ENCODE measurements at regions not wholly inside any gene's neighbourhood (a gene's known extent, or its start where the extent isn't known, plus 50 kb on each side); places are given as distances from the start of the nearest gene placed in this dataset.

- ATAC-seq (no peak), DNase-seq (ENCODE audit: low read depth, low spot score) (no peak)
- ChIA-PET RAD21 (ENCODE audit: low non-redundant PET in 1 of 2, low total read pairs in 2 of 2, uncharacterized antibody in 2 of 2, unreplicated experiment in 2 of 2) (interaction anchor here in 1 of 2 experiments (1.1 kb wide), 1 partner anchor 14 kb away, joined by 3 read pairs; no protein-coding TSS in a partner anchor), CTCF (no interaction called here), POLR2A (no interaction called here)
- Histone ChIP-seq H4K20me1 (ENCODE audit: insufficient read depth) (no peaks in the 10 kb centered on the region), H3K4me2 (ENCODE audit: low read length) (no peak overlapping the region), H3K4me1 (ENCODE audit: control insufficient read depth in 1 of 2, insufficient read depth in 2 of 2, low read length in 2 of 2) (peaks cover 0 to 8% of the 10 kb centered on the region in 2 experiments; a peak in 2 of 4 replicates), H3K4me3 (replicated peaks in 1 of 2; ENCODE audit: low read depth in 1 of 2, low read length in 2 of 2) (no peak overlapping the region), H3K9me3 (ENCODE audit: control insufficient read depth in 1 of 2, insufficient read depth in 1 of 2, low read depth in 1 of 2, low read length in 2 of 2) (no peaks in the 10 kb centered on the region), H3K27ac (ENCODE audit: low read depth, low read length) (no peak overlapping the region), H2AFZ (ENCODE audit: low read depth, low read length, poor library complexity, severe bottlenecking) (no peak overlapping the region), H3K79me2 (ENCODE audit: insufficient read depth, low read length) (no peaks in the 10 kb centered on the region), H3K36me3 (ENCODE audit: control insufficient read depth in 1 of 2, insufficient read depth in 2 of 2, low read length in 2 of 2) (no peaks in the 10 kb centered on the region), H3K9ac (ENCODE audit: low read length) (no peak overlapping the region), H3K9me2 (ENCODE audit: insufficient read depth) (no peaks in the 10 kb centered on the region), H3K27me3 (ENCODE audit: insufficient read depth, low read length) (peaks cover 20% of the 10 kb centered on the region)
- intact Hi-C loops (cut with micrococcal nuclease): no loop called here
- no TSS peak for BruUV-seq (replicated peaks)
- TF ChIP-seq FOSL1 (IDR thresholded peaks at IDR 0.05; ENCODE audit: low read depth) (no peak), TCF7L2 (IDR thresholded peaks at IDR 0.05; ENCODE audit: borderline replicate concordance, extremely low read depth, insufficient read depth, insufficient read length) (no peak)
Measured at GRCh38 chr2:205930209-205930608, 155.8 kb downstream of the INO80D start.

GRCh38 chr2:205929246-205929942 is 156.6 kb downstream of the INO80D start:
- intact Hi-C loops (cut with micrococcal nuclease): loop anchor here (5.0 to 10.0 kb wide), 4 partner anchors 252 to 1825 kb away; no protein-coding TSS in a partner anchor
- H3K9me3 ChIP-seq (ENCODE audit: control insufficient read depth in 1 of 2, insufficient read depth in 1 of 2, low read depth in 1 of 2, low read length in 2 of 2): no peaks in the 10 kb centered on the region
- H3K27me3 ChIP-seq (ENCODE audit: insufficient read depth, low read length): peaks cover 20% of the 10 kb centered on the region
- no TSS peak for BruUV-seq (replicated peaks)
- H4K20me1 ChIP-seq (ENCODE audit: insufficient read depth): no peaks in the 10 kb centered on the region
- no peaks in the 10 kb centered on the region for H3K9me2 ChIP-seq (ENCODE audit: insufficient read depth)
- RAD21 ChIA-PET (ENCODE audit: low non-redundant PET in 1 of 2, low total read pairs in 2 of 2, uncharacterized antibody in 2 of 2, unreplicated experiment in 2 of 2): interaction anchor here in 1 of 2 experiments (1.1 kb wide), 1 partner anchor 15 kb away, joined by 3 read pairs; no protein-coding TSS in a partner anchor
- no peak overlapping the region for H3K4me2 ChIP-seq (ENCODE audit: low read length)
- no peak overlapping the region for H3K27ac ChIP-seq (ENCODE audit: low read depth, low read length)
- ATAC-seq (no peak), DNase-seq (ENCODE audit: low read depth, low spot score) (no peak)
- CTCF ChIA-PET: no interaction called here
- peaks cover 0 to 8% of the 10 kb centered on the region in 2 experiments; a peak in 2 of 4 replicates for H3K4me1 ChIP-seq (ENCODE audit: control insufficient read depth in 1 of 2, insufficient read depth in 2 of 2, low read length in 2 of 2)
- no peaks in the 10 kb centered on the region for H3K79me2 ChIP-seq (ENCODE audit: insufficient read depth, low read length)
- POLR2A ChIA-PET: no interaction called here
- no peak overlapping the region for H2AFZ ChIP-seq (ENCODE audit: low read depth, low read length, poor library complexity, severe bottlenecking)
- no peak overlapping the region for H3K9ac ChIP-seq (ENCODE audit: low read length)
- no peak overlapping the region for H3K4me3 ChIP-seq (replicated peaks in 1 of 2; ENCODE audit: low read depth in 1 of 2, low read length in 2 of 2)
- H3K36me3 ChIP-seq (ENCODE audit: control insufficient read depth in 1 of 2, insufficient read depth in 2 of 2, low read length in 2 of 2): no peaks in the 10 kb centered on the region
- no peak for TF ChIP-seq FOSL1 (IDR thresholded peaks at IDR 0.05; ENCODE audit: low read depth)
- TF ChIP-seq EZH2phosphoT487 (IDR thresholded peaks at IDR 0.05; ENCODE audit: borderline replicate concordance): no peak
- no peak for TF ChIP-seq SIN3A (IDR thresholded peaks at IDR 0.05; ENCODE audit: low read depth)
- no peak for TF ChIP-seq CBX3 (IDR thresholded peaks at IDR 0.05; ENCODE audit: low read depth)
- TF ChIP-seq JUND (IDR thresholded peaks at IDR 0.05): no peak
- no peak for TF ChIP-seq EZH2 (IDR thresholded peaks at IDR 0.05)
- no peak for TF ChIP-seq ELF1 (IDR thresholded peaks at IDR 0.05; ENCODE audit: borderline replicate concordance, low read depth)
- TF ChIP-seq, protein P1, sequence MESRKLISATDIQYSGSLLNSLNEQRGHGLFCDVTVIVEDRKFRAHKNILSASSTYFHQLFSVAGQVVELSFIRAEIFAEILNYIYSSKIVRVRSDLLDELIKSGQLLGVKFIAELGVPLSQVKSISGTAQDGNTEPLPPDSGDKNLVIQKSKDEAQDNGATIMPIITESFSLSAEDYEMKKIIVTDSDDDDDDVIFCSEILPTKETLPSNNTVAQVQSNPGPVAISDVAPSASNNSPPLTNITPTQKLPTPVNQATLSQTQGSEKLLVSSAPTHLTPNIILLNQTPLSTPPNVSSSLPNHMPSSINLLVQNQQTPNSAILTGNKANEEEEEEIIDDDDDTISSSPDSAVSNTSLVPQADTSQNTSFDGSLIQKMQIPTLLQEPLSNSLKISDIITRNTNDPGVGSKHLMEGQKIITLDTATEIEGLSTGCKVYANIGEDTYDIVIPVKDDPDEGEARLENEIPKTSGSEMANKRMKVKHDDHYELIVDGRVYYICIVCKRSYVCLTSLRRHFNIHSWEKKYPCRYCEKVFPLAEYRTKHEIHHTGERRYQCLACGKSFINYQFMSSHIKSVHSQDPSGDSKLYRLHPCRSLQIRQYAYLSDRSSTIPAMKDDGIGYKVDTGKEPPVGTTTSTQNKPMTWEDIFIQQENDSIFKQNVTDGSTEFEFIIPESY (IDR thresholded peaks at IDR 0.05; ENCODE audit: extremely low read depth, insufficient replicate concordance, low read length): no peak
- TF ChIP-seq ATF3 (IDR thresholded peaks at IDR 0.05): no peak
- TF ChIP-seq YY1 (IDR thresholded peaks at IDR 0.05; ENCODE audit: extremely low read depth, insufficient replicate concordance, low read depth, low read length): no peak
- TF ChIP-seq ZNF274 (IDR thresholded peaks at IDR 0.05; ENCODE audit: low read depth, low read length): no peak
- TF ChIP-seq CTCF (IDR thresholded peaks at IDR 0.05 in 2 of 3, conservative IDR thresholded peaks at IDR 0.05 in 1 of 3; ENCODE audit: borderline replicate concordance in 1 of 3, insufficient read depth in 1 of 3, low read depth in 2 of 3, low read length in 2 of 3): no peak
- TF ChIP-seq, protein P2, sequence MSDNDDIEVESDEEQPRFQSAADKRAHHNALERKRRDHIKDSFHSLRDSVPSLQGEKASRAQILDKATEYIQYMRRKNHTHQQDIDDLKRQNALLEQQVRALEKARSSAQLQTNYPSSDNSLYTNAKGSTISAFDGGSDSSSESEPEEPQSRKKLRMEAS (IDR thresholded peaks at IDR 0.05): no peak
- TF ChIP-seq SRF (IDR thresholded peaks at IDR 0.05; ENCODE audit: low read depth): no peak

Data from HCT116 (cell line).